ENCODE measurements at regions not wholly inside any gene's neighbourhood (a gene's known extent, or its start where the extent isn't known, plus 50 kb on each side); places are given as distances from the start of the nearest gene placed in this dataset.

GRCh38 chr6:66961191-66961590 lies 1254.2 kb upstream of the EYS start:
- Histone ChIP-seq H3K27me3 (ENCODE audit: insufficient read depth in 3 of 3, low read length in 2 of 3) (peaks cover 0 to 1% (median 0%) of the 10 kb centered on the region in 3 donors), H3K27ac (no peak overlapping the region), H3K9me3 (peaks cover 8% of the 10 kb centered on the region), H3K36me3 (ENCODE audit: insufficient read depth in 1 of 2, low read depth in 1 of 2) (no peaks in the 10 kb centered on the region), H3K4me1 (no peaks in the 10 kb centered on the region), H3K4me3 (no peak overlapping the region)
- ATAC-seq (no peak), DNase-seq (no peak)
- intact Hi-C loops (cut with DNase I): no loop called here
- TF ChIP-seq, protein P1, sequence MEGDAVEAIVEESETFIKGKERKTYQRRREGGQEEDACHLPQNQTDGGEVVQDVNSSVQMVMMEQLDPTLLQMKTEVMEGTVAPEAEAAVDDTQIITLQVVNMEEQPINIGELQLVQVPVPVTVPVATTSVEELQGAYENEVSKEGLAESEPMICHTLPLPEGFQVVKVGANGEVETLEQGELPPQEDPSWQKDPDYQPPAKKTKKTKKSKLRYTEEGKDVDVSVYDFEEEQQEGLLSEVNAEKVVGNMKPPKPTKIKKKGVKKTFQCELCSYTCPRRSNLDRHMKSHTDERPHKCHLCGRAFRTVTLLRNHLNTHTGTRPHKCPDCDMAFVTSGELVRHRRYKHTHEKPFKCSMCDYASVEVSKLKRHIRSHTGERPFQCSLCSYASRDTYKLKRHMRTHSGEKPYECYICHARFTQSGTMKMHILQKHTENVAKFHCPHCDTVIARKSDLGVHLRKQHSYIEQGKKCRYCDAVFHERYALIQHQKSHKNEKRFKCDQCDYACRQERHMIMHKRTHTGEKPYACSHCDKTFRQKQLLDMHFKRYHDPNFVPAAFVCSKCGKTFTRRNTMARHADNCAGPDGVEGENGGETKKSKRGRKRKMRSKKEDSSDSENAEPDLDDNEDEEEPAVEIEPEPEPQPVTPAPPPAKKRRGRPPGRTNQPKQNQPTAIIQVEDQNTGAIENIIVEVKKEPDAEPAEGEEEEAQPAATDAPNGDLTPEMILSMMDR (IDR thresholded peaks at IDR 0.05): no peak

GRCh38 chr6:66949191-66949661 lies 1242.2 kb upstream of the EYS start:
- Histone ChIP-seq H3K36me3 (ENCODE audit: insufficient read depth in 1 of 2, low read depth in 1 of 2) (no peaks in the 10 kb centered on the region), H3K27ac (no peak overlapping the region), H3K27me3 (ENCODE audit: insufficient read depth in 3 of 3, low read length in 2 of 3) (no peaks in the 10 kb centered on the region), H3K4me1 (no peaks in the 10 kb centered on the region), H3K9me3 (no peaks in the 10 kb centered on the region), H3K4me3 (no peak overlapping the region)
- TF ChIP-seq, protein P1 (IDR thresholded peaks at IDR 0.05): no peak
- intact Hi-C loops (cut with DNase I): no loop called here
- no peak for ATAC-seq
- WGBS, 3 donors: 93 to 96% (median 95%) methylated on average over 31 to 32 of the region's 32 CpGs
- no peak for DNase-seq

GRCh38 chr6:66948106-66948505 lies 1241.1 kb upstream of the EYS start:
- ATAC-seq (no peak), DNase-seq (no peak)
- TF ChIP-seq, protein P1 (IDR thresholded peaks at IDR 0.05): no peak
- Histone ChIP-seq H3K4me3 (no peak overlapping the region), H3K9me3 (no peaks in the 10 kb centered on the region), H3K27me3 (ENCODE audit: insufficient read depth in 3 of 3, low read length in 2 of 3) (no peaks in the 10 kb centered on the region), H3K27ac (no peak overlapping the region), H3K36me3 (ENCODE audit: insufficient read depth in 1 of 2, low read depth in 1 of 2) (no peaks in the 10 kb centered on the region), H3K4me1 (no peaks in the 10 kb centered on the region)
- 46 to 72% (median 49%) methylated on average over 2 of the region's 2 CpGs for WGBS, 3 donors
- intact Hi-C loops (cut with DNase I): no loop called here

GRCh38 chr6:66940003-66940402 lies 1233.0 kb upstream of the EYS start:
- no peaks in the 10 kb centered on the region for H3K9me3 ChIP-seq
- ATAC-seq (no peak), DNase-seq (no peak)
- H3K4me1 ChIP-seq: no peaks in the 10 kb centered on the region
- no peaks in the 10 kb centered on the region for H3K36me3 ChIP-seq (ENCODE audit: insufficient read depth in 1 of 2, low read depth in 1 of 2)
- H3K4me3 ChIP-seq: no peak overlapping the region
- TF ChIP-seq, protein P1 (IDR thresholded peaks at IDR 0.05): no peak
- intact Hi-C loops (cut with DNase I): no loop called here
- WGBS, 3 donors: 78 to 92% (median 81%) methylated on average over 2 of the region's 2 CpGs
- no peaks in the 10 kb centered on the region for H3K27me3 ChIP-seq (ENCODE audit: insufficient read depth in 3 of 3, low read length in 2 of 3)
- H3K27ac ChIP-seq: no peak overlapping the region

DNA sequence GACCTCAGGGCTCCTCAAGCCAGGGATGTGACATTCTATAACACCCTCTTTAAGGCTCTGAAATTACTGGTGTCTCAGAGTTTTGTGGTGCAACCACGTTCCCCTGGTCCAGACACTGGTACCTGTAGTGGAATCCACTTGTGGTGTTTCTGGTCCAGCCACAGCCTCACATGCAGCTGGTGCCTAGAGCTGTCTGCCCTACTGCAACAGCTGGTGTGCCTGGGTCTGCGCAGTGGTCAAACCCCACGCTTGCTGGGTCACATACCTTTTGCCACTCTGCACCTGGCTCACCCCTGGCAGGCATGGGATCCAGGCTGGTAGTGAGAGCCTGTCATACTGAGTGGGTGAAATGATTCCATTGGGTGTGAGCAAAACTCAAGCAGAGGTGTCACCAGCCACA lies 1230.2 kb upstream of the EYS start:
- H3K27ac ChIP-seq: no peak overlapping the region
- no peaks in the 10 kb centered on the region for H3K36me3 ChIP-seq (ENCODE audit: insufficient read depth in 1 of 2, low read depth in 1 of 2)
- WGBS, 3 donors: 66 to 80% (median 73%) methylated on average over 3 of the region's 3 CpGs
- H3K27me3 ChIP-seq (ENCODE audit: insufficient read depth in 3 of 3, low read length in 2 of 3): no peaks in the 10 kb centered on the region
- no peak for ATAC-seq
- H3K4me3 ChIP-seq: no peak overlapping the region
- intact Hi-C loops (cut with DNase I): no loop called here
- no peak for DNase-seq
- no peaks in the 10 kb centered on the region for H3K4me1 ChIP-seq
- no peaks in the 10 kb centered on the region for H3K9me3 ChIP-seq
- TF ChIP-seq, protein P1 (IDR thresholded peaks at IDR 0.05): no peak
